Right forelimb (tissue), 1 donor: ENCODE measurements at regions not wholly inside any gene's neighbourhood (a gene's known extent, or its start where the extent isn't known, plus 50 kb on each side); places are given as distances from the start of the nearest gene placed in this dataset.

Experiments used
- DNase-seq: peaks from one replicate; pipeline ENCODE4 v3.0.0-alpha.2; 2018

DNA sequence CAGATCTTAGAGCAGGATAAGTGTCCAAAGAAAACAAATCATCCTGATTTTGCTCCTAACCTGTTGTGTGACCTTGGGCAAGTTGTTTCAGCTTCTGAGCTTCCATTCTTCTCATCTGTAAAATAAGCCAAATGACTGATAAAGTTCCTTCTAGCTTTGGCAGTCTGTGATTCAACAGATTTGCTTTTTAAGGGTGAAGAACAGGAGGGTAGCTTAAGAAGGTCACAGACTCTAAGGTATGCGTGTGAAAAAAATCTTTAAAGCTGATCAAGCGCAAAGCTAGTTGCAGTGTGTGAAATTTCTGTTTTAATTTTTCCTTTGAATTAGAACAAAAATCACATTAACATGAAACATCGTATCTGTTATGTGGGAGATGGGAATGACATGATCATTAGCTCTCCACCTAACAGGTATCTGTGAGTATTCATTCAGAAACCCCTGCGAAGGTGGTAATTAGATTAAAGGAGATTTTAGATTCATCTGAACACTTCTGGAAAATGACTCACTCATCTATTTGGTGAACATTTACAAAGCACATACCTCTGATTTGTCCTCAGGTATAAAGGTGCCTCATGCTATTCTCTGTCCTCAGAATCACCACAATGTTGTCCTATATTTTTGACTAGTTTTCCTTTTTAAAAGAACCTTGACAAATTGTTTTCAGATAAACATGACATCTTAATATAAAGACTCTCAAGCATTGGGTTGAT is 131.9 kb upstream of the CPM start:
- DNase-seq = no peak

DNA sequence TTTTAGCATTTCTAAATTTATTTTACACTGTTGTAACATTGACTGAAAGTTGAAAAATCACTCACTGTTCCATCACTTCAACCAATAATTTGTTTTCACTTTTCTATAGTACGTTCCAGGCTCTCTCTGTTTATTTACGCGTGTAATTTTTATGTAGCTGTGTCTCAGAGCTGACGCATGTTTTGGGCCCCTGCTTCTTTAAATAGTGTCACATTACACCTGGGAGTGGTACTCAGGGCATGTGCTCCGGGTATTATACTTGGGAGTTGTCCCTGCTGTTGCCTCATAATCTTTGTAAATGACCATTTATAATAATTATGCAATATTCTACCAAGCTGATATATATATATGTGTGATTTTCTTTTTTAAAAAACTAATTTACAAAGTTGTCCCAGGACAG is 132.8 kb upstream of the CPM start:
- no peak for DNase-seq

DNA sequence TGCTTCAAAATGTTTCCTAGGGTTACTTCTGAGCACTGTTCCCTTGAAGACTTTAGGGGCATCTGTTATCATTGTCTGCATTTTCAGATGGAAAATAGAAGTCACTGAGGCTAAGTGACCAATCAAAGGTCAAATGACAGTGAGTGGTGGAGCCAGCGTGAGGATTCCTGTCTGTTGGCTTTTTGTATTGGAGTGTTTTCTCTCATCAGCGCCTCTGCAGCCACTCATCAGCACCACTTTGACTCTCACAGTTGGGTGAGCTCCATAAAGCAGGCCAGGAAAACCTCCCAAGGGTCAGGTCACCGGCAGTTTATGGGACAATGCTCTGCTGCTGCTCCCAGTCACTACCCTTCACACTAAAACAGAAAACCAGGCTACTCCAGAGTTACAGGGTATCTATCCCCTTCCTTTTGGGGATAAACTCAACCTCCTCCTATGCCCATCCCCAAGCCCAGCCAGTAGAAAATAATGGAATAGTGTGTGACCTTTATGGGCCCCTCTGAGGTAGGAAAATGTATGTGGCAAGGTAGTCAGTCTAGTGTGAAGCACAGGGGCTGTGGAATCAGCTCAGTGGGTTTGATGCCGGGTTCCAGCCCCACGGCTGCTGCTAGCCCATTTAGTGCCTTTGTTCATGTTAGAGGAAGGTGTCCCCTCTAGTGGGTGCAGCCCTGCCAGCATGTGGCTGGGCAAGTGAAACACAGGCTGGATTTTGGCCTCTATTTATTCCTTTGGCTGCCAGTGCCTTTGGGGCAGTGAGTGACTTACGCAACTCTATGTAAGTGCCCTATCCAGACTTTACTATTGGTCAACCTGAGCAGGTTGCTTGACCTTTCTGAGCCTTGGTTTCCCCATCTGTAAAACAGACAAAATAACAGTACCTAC is 133.8 kb upstream of the CPM start:
- no peak for DNase-seq

DNA sequence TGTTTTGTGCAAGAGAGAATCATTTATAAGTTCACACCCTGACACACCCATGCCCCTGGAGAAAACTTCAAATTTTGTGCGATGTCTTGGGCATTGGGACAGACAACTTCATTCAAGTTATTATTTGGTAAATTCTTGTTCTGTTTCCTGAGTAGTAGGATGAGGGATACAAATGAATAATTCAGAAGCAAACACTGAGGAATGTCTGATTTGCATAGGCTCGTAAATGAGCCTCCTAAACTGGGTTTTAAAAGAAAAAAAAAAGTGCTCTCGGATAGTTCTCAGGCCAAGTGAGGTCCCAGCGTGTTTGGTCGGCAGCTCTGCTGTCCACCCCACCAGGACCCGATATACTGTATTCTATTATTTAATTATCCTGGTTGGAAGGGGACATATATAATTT is 134.7 kb upstream of the CPM start:
- no peak for DNase-seq

DNA sequence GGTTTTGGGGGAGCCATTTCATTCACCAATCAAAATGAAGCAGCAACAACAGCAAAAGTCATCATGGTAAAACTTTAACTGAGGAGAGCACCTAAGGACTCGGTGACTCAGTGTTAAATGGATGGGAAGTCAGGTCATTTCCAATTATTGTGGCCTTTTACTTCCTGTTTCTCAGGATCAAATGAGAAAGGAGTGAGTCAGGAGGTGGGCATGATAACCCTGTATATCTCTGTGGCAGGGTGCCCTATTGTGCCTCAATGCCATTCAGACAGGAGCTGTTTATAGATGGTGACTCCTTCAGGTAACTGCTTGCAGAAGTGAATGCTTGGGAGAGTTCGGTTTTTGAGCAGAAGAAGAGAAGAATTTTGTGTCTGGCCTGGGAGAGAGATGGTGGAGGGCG is 135.5 kb upstream of the CPM start:
- DNase-seq = no peak

DNA sequence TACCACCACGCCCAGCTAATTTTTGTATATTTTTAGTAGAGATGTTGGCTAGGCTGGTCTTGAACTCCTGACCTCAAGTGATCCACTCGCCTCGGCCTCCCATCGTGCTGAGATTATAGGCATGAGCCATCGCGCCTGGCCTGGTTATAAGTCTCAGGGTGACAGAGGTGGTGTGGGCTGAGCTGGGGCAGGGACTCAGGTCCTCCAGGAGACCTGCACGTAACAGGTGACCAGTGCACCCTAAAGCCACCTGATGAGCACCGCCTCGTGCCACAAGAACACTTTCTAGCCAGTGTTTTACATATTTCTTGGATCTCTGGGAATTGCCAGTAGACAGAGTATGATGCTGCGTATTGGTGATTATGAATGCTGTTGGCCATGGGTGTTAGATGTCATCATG is 136.5 kb upstream of the CPM start:
- no peak for DNase-seq

DNA sequence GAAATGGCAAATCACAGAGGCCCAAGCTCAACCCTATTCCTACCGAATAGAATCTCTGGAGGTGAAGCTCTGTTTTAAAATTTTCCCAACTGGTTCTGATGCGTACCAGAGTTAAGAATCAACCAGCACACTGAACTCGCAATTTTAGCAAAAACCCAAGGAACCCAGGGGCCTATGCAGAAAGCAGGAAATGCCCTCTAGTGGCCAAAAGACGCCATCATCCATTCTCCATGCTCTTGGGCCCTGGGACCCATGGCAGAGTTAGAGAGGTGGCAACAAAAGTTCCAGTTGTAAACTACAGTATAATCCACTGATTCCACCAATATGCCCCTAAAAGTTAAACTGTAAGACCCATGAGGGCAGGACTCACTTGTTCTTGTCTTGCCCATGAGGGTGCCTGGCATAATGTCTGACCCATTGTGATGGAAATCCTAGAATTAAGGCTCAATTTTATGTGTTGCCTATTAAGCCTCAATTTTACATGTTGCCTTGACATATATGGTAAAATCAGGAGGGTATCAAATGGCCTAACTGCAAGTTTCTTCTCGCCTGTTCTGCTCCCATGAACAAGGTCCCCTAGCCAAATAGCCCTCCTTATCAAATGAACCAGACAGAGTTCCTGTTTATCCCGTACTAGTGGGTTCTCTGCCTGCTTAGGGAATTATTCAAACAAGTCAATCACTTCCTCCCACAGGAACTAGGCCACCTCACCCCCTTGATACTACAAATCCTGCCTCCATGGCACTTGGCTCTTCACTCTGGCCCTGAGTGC is 137.5 kb upstream of the CPM start:
- peak; percentile 68 for DNase-seq

DNA sequence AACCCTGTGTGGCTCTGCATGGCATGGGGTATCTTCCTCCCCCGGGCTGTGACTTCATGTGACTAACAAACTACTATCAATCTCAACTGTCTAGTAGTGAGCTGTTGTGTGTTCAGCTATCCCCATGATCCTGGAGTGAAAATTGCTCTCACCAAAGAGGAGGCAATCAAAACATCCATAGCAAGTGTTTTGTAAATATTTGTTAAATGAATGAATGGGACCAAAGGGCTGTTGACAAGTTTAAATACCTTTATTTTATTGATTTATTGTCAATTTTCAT is 138.1 kb upstream of the CPM start:
- DNase-seq = no peak

DNA sequence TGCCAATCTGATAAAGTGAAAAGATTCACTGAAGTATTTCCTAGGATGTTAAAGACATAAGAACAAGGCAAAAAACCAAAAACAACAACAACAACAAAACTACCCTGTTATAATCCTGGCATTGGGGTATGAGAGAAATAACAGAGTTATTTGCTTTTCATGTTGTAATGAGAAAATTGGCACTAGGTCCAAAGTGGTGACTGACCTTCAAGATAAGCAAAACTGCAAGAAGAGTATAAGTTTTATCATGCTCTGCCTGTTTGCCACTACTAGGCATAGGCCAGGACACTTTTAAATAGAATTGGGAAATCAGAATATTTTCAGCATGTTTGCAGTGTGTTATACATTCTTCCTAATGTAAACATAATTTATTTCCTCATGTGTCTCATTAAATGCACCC is 140.1 kb upstream of the CPM start:
- no peak for DNase-seq

DNA sequence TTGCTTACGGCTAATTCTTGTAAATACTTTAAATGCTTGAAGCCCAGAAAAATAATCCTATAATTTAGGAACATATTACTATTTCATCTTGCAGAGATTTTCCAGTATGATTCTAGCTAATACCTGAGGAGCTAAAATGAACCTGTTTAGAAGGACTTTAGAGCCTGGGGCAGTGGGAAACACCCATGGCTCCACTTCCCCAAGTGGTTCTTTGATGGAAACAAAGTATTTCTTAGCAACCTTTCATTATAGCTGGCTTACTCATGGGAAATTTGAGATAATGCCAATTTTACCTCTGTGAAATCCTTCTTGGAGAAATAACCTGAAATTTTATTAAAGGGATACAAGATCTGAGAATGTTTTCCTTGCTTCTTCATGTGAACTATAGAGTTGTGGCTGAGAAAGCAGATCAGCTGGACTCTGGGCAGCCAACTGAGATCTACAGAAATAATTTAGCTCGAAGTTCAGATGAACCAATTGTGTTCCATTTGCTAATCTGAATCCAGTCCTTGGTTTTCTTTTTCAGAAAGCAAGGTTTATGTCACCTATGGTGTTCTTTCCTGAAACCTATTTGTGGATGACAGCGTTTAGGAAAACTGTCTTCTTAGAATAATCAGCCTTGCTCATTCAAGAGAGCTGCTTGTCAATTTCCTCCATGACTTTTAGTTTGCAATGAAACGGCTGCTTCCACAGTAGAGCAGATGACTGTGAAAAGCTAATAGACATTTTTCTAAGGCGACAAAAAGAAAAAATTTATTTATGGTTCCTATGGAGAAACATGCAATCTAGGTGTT is 141.8 kb upstream of the CPM start:
- no peak for DNase-seq

DNA sequence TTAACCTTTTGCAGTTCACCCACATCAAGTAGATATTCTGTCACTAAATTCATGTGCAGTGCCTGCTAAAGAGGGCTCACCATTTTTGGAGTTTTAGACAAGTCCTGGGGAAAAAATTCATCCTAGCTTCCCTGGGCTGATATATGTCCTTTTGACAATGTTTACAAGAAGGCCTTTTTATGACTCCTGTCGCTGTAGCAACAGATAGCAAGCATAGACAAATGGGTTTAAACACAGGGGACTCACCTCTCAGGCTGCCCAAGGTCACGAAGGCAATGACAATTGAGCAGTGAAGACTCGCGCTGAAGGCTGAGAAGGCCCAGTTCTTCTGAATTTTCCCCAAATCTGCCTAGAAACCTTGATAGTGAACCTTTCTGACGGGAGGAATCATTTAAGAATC is 150.7 kb upstream of the CPM start:
- DNase-seq = no peak

DNA sequence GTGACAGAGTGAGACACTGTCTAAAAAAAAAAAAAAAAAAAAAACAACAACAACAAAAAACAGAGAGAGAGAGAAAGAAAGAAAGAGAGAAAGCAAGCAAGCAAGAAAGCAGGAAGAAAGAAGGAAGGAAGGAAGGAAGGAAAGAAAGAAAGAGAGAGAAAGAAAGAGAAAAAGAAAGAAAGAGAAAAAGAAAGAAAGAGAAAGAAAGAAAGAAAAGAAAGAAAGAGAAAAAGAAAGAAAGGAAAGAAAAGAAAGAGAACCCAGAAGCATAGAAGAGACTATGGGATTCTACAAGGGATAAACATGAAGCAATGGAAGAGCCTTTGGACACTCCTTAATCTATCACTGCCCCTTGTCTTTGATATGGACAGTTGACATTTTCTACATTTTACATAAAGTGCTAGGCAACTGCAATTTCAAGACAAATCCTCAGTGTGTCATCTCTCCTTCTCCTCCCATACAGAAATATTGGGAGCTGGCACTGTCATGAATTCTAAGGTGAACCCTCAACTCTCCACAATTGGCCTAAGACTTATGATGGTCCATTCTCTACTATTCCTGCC is 151.9 kb upstream of the CPM start:
- no peak for DNase-seq

DNA sequence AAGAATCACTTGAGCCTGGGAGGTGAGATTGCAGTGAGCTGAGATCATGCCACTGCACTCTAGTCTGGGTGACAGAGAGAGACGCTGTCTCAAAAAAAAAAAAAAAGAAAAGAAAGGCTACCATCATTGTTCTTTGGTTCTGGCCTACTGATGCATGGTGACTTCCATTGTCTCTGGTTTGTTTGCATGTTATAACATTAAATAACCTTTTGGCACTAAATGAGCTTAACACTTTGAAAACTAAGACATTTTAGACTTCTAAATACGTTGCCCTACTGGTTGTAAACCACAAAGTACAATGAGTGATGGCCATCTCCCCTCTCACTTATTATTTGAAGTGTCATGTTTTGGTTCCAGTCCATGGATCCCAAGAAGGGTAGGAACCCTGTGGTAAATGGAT is 152.9 kb upstream of the CPM start:
- DNase-seq = no peak

DNA sequence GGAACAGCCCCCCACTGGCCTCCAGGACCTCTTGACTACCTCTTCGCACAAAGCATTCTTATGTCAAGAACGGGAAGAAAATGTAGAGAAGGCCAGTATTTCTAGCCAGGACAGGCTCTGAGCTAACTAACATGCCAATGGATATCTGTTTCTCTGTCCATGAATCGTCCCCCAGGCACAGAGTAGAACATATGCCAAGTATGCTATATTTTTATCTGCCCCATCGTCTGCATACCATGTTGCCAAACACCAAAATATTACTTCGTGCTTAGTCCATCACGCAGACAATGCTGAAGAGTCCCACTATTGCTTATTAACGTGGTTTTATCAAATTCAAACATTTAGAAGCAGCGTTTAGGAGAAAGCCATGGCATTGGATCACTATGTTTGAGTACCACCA is 151.4 kb upstream of the CPSF6 start:
- DNase-seq = no peak

DNA sequence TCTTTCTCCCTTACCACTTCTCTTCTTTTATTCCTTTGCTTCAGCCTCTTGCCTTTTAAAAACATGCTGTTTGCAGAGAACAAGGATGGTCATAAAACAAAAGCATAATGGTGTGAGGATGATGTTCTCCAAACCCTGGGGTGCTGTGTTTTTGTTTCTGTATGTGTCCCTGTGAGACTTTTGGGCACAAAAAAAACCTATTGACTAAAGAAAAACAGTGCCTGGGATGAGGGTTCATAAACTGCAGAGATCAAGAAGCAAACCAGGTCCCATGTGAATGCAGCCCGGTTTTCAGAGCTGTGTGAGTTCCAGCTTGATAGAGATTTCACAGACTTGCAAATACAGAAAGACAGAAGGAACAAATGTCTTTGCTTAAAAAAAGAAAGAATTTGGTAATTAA is 148.6 kb upstream of the CPSF6 start:
- DNase-seq = no peak

DNA sequence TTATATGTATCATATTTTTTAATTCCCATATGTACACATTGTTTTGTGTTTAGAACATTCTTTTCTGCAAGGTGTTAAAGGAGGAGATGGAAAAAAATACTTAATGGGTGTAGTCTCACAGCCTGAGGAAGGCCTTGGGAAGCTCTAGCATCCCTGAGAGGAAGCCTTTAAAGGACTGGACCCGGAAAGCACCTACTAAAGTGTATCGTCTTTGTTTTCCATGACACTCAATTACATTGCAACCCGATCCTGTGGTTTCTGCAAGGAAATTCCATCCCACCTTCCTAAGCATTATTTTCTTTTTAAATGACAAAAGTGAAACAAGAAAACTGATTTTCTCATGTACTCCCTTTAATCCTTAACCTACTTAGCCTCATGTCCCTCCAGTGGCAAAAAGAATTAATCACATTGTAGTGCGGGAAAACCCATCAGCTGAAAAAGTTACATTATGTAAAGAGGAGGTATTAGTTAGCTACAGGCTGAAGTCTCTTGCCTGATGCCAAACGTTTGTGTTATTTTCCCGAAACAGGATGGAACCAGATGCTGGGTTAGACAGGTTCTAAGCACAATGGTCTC is 147.8 kb upstream of the CPSF6 start:
- no peak for DNase-seq

DNA sequence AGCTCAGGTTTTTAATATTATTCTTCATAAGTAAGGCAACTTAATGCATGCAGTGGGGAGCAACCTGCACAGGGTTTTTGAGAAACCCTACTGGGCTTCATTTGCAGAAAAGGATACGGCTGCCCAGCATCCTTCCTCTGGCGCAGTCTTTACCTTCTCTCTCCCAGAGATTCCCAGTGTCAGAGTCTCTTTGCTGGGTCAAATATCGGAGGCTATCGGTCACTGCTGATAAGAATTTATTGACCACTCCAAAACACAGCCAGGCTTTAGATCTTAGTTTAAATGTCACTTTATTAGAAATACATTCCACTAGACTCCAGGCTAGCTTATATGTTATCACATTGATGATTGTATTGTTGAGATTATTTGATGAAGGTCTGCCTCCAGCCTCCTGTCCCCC is 147.2 kb upstream of the CPSF6 start:
- no peak for DNase-seq

DNA sequence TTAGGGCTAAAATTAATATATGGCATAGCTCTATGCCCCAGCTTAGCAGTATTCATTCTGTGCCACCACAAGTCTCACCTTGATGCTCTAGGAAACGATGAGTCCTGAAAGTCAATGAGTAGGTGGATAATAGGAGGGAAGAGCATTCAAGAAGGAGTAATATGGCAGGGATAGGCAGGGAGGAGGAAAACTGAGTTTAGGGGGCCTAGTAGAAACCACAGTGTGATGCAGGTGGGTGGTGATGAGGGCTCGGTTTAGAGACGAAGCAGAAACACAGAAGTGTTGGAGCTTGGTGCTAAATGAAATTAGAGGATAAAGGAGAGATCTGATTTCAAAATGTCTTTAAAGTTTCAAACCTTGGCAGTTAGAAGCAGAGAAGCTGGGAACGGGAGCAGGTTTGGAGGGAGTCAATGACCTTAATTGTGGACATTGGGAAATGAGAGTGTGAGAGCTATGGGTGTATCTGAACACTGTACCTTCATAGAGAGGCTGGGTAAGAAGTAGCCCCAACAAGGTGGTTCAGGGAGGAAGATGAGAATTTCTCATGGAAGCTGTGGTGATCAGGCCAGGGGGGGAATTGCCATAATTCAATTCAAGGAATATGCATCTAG is 144.7 kb upstream of the CPSF6 start:
- no peak for DNase-seq

DNA sequence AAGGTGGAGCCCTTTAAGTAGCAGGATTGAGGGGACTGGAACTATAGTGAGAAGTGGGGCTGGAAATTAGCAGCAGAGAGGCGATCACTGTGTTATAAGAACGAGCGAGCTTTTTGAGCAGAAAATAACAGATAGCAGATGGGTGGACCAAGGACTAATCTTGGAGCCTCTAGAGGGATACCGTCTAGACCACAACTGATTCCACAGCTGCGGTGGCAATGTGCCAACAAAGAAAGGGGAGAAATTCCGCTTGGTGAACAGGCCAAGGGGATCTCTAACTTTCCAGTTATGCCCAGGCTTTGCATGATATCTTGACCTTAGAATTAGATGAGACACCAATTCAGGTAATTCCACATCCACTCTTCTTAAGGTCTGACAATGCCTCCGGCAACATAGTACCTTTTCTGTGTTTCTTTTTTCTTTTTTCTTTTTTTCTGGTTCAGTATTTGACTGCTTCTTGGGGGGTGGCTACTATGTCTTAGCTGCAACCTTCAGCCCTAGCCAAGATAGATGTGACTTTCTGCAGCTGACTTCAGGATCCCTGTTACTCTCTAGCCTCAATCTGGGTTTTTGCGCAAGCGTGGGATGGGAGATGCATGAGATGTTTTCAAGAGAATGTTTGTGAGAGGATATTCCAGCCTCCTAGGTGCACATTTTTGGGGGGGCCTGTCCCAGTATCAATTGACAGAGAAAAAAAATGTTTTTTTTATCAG is 143.4 kb upstream of the CPSF6 start:
- DNase-seq = no peak

DNA sequence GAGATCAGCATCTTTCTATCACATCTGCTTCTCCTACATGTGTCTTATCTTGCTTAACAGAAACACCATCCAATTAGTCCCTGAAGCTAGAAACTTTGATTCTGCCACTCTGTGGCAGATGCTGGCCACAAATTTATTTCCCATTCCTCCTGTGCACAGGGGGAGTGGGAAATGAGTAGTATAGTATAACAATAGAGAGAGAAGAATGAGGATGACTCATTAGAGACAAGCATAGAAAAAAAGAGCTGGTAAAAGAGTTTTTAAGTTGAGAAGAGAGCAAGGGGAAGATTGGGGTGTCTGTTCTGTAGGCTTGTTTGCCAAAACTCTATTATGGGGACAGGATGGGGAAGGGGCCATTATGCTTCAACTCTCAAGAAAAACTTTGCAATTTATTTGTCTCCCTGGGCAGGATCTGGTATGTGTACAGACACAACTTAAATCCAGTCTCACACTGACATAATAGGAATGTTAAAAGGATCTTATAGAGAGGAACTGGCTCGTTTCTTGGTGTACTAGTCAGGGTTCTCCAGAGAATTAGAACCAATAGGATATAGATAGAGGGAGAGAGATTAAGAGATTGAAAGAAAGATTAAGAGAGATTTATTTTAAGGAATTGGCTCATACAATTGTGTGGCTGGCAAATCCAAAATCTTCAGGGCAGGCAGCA is 142.6 kb upstream of the CPSF6 start:
- DNase-seq = no peak
